ENCODE measurements at regions not wholly inside any gene's neighbourhood (a gene's known extent, or its start where the extent isn't known, plus 50 kb on each side); places are given as distances from the start of the nearest gene placed in this dataset.

- peaks cover 23% of the 10 kb centered on the region for H3K27me3 ChIP-seq (ENCODE audit: control insufficient read depth, extremely low read depth, insufficient read depth, low read length)
- H3K9me1 ChIP-seq (ENCODE audit: control insufficient read depth, extremely low read depth, insufficient read depth, low read length): no peaks in the 10 kb centered on the region
- no peak overlapping the region for H3K9ac ChIP-seq (ENCODE audit: control insufficient read depth, extremely low read depth, insufficient read depth, low read length)
- no peak for DNase-seq (ENCODE audit: low read depth, low spot score)
- dilution Hi-C loops (cut with MboI; ENCODE audit: extremely low pct_ligation_motif_present, low sequenced_read_pairs): no loop called here
- H3K79me2 ChIP-seq (ENCODE audit: control insufficient read depth, insufficient read depth, low read length): no peaks in the 10 kb centered on the region
- H3K9me3 ChIP-seq (ENCODE audit: control insufficient read depth, low read depth, low read length): no peaks in the 10 kb centered on the region
- no peak for TF ChIP-seq CTCF (optimal IDR thresholded peaks at IDR 0.05 in 1 of 3, IDR thresholded peaks at IDR 0.05 in 1 of 3, conservative IDR thresholded peaks at IDR 0.05 in 1 of 3; ENCODE audit: extremely low read depth in 1 of 3, insufficient read depth in 2 of 3, low read length in 3 of 3)
- no peak for TF ChIP-seq EZH2 (IDR thresholded peaks at IDR 0.05; ENCODE audit: low read length)
- H2AFZ ChIP-seq (ENCODE audit: control insufficient read depth, low read length): no peak overlapping the region
- H3K4me1 ChIP-seq (ENCODE audit: control insufficient read depth, extremely low read depth, insufficient read depth, low read length): no peaks in the 10 kb centered on the region
- no peaks in the 10 kb centered on the region for H4K20me1 ChIP-seq (ENCODE audit: control insufficient read depth, extremely low read depth, insufficient read depth, low read length)
- H3K27ac ChIP-seq (ENCODE audit: control insufficient read depth, insufficient read depth, low read length): no peak overlapping the region
- H3K36me3 ChIP-seq (ENCODE audit: control insufficient read depth in 2 of 2, extremely low read depth in 1 of 2, insufficient read depth in 2 of 2, low read length in 2 of 2): no peaks in the 10 kb centered on the region
- no peak overlapping the region for H3K4me2 ChIP-seq (ENCODE audit: control insufficient read depth, extremely low read depth, insufficient read depth, low read depth, low read length)
- no peak overlapping the region for H3K4me3 ChIP-seq (ENCODE audit: control insufficient read depth in 2 of 3, extremely low read depth in 1 of 3, insufficient read depth in 2 of 3, low read depth in 1 of 3, low read length in 3 of 3)
- FAIRE-seq: no peak
Measured at GRCh38 chr22:27297125-27297524, 504.4 kb downstream of the MN1 start.

GRCh38 chr22:27298332-27298731, 503.2 kb downstream of the MN1 start:
- Histone ChIP-seq H3K4me1 (ENCODE audit: control insufficient read depth, extremely low read depth, insufficient read depth, low read length) (no peaks in the 10 kb centered on the region), H3K4me3 (ENCODE audit: control insufficient read depth in 2 of 3, extremely low read depth in 1 of 3, insufficient read depth in 2 of 3, low read depth in 1 of 3, low read length in 3 of 3) (no peak overlapping the region), H3K27me3 (ENCODE audit: control insufficient read depth, extremely low read depth, insufficient read depth, low read length) (peaks cover 23% of the 10 kb centered on the region), H4K20me1 (ENCODE audit: control insufficient read depth, extremely low read depth, insufficient read depth, low read length) (no peaks in the 10 kb centered on the region), H3K9me3 (ENCODE audit: control insufficient read depth, low read depth, low read length) (no peaks in the 10 kb centered on the region), H3K9me1 (ENCODE audit: control insufficient read depth, extremely low read depth, insufficient read depth, low read length) (no peaks in the 10 kb centered on the region), H3K79me2 (ENCODE audit: control insufficient read depth, insufficient read depth, low read length) (no peaks in the 10 kb centered on the region), H3K9ac (ENCODE audit: control insufficient read depth, extremely low read depth, insufficient read depth, low read length) (no peak overlapping the region), H3K4me2 (ENCODE audit: control insufficient read depth, extremely low read depth, insufficient read depth, low read depth, low read length) (no peak overlapping the region), H3K27ac (ENCODE audit: control insufficient read depth, insufficient read depth, low read length) (no peak overlapping the region), H3K36me3 (ENCODE audit: control insufficient read depth in 2 of 2, extremely low read depth in 1 of 2, insufficient read depth in 2 of 2, low read length in 2 of 2) (no peaks in the 10 kb centered on the region), H2AFZ (ENCODE audit: control insufficient read depth, low read length) (no peak overlapping the region)
- FAIRE-seq (no peak), DNase-seq (ENCODE audit: low read depth, low spot score) (no peak)
- TF ChIP-seq CTCF (optimal IDR thresholded peaks at IDR 0.05 in 1 of 3, IDR thresholded peaks at IDR 0.05 in 1 of 3, conservative IDR thresholded peaks at IDR 0.05 in 1 of 3; ENCODE audit: extremely low read depth in 1 of 3, insufficient read depth in 2 of 3, low read length in 3 of 3) (no peak), EZH2 (IDR thresholded peaks at IDR 0.05; ENCODE audit: low read length) (no peak)
- dilution Hi-C loops (cut with MboI; ENCODE audit: extremely low pct_ligation_motif_present, low sequenced_read_pairs): no loop called here

Measured in keratinocyte (primary cell).